ENCODE measurements at regions not wholly inside any gene's neighbourhood (a gene's known extent, or its start where the extent isn't known, plus 50 kb on each side); places are given as distances from the start of the nearest gene placed in this dataset.
A peak's percentile ranks its signal among the peaks of the same experiment; 100 is the strongest.

DNA sequence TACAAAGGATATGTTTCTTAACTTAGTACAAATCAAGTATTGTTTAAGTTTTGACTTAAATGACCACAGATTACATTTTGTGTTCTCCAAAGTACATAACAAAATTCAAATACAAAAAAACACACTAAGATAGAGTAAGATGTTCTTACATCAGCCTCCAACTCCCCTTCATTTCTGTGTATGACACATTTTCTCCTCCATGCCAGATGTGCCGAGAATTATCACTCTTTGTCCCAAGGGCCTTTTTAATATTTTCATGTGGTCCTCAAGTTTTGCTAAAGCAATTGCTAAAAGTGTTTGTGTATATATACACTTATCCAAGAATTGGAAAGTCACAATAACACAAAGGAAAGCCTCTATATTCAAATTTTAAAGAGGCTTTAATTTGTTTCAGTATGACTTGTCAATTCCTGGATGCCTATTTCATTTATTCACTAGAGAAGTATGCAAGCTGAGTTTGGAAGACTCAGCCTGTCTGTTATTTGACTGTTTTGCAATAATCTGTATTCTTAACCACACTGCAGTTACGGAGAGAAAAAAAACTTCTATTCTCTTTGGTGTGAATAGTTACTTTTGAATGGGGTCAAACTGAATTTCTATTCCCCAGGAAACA is 586.4 kb upstream of the SEMA3D start:
- no peak for DNase-seq

GRCh38 chr7:85771516-85771915 is 584.7 kb upstream of the SEMA3D start:
- no peak for DNase-seq

DNA sequence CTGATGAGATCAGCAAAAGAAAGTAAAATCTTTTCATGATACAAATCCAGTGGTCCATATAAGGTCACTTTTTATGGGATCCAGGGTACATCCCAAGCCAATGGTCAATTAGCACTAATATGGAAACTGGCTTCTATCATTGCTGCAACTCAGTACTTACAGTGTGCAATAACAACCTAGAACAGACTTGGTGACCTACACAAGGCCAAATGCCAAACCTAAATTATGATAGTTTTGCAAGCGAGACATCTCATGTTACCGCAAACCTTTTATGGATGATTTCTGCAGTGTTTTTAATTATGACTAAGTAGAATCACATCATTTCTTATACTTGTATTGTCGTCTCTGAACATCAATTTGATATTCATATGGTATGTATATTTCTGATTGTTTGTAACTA is 583.5 kb upstream of the SEMA3D start:
- DNase-seq: no peak

GRCh38 chr7:85765698-85766298 is 578.9 kb upstream of the SEMA3D start:
- no peak for DNase-seq

DNA sequence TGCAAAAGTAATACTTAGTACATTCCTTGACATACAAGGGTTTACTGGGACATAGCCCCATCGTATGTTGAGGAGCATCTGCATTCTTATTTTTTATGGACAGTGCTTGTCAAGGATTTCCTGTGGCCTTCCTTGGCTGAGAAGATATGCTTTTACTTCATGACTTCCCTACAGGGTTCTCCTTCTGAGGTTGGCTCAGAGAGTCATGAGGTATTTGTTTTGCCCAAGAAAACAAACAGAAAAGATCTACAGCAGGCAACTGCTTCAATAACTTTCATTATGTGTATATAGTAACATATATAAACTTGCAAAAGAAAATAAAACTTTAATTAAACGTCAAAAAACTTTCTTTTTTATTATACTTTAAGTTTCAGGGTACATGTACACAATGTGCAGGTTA is 577.2 kb upstream of the SEMA3D start:
- no peak for DNase-seq

DNA sequence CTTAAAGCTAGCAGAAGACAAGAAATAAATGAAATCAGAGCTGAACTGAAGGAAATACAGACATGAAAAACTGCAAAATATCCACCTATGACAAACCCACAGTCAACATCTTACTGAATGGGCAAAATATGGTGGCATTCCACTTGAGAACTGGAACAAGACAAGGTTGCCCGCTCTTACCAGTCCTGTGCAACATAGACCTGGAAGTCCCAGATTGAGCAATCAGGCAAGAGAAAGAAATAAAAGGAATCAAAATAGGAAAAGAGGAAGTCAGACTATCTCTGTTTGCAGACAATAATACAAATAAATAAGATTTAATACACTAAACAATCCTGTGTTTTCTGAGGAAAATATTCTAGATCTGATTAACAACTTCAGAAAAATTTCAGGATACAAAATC is 570.5 kb upstream of the SEMA3D start:
- no peak for DNase-seq

DNA sequence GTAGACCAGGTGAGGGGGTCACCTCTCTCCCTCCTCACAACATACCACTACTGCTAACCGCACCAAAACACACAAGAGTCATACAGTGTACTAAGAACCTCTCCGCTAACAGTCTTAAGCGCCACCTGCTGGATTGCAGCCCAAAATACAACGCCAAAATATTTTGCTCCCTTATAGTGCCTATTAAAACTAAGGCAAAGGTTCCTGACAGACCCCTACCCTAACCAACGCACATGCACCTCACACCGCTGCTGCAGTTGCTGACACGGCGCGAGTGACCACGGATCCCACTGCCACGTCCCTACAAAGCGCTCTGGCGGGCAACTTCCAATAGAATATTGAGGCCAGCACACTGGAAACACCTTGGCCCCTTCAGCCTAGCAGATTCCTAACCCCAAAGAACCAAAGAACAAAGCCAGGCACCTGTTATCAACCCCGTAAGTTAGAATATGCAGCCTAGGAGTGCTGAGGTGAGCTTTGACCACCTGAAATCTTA is 563.6 kb upstream of the SEMA3D start:
- DNase-seq: peak; percentile 46

DNA sequence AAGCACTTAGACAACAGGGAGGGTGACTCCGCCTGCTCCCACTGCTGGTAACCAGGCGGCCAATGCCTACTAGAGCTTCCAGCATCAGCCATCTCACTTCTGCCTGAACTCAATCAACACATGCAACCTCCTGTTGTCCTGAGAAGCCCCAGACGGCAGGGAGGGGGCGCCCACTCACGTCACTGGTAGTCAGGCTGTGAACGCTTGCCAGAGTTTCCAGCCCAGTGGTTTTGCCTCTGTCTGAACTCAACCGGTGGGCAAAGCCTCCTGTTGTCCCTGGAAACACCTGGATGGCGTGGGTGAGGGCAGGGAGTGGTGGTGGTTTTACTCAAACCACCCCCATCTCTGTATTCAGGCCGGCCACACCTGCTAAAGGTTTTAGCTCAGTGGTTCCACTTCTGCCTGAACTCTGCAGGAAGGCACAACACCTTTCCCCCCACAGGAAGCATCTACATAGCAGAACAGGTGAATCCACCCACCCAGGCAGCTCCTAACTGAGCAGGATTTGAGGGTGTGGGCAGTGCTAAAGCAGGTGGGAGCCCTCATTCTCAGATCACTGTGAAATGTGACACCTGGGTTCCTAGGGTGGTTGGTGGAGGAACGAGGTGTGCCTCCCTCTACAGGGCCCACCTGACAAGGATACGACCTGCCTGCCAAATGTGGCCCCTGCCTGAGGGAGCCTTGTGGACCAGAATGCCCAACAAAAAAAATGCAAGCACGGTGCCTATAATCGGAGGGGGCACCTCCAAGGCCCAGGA is 563.0 kb upstream of the SEMA3D start:
- DNase-seq: no peak

DNA sequence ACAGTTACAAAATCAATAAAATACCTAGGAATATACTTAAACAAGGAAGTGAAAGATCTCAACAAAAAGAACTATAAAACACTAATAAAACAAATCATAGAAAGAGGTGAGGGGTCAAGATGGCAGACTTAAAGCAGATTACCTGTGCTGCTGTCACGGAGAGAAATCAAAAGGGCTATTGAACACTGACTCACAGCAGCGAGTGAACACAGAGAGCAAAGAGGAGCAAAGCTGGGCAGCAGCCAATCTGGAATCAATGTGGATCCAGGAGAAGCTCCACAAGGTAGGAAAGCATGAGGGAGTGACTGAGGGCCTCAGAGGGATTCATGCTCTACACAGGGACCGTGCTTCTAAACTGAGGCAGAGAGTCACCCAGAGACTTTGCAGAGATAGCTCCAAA is 562.0 kb upstream of the SEMA3D start:
- DNase-seq: no peak

DNA sequence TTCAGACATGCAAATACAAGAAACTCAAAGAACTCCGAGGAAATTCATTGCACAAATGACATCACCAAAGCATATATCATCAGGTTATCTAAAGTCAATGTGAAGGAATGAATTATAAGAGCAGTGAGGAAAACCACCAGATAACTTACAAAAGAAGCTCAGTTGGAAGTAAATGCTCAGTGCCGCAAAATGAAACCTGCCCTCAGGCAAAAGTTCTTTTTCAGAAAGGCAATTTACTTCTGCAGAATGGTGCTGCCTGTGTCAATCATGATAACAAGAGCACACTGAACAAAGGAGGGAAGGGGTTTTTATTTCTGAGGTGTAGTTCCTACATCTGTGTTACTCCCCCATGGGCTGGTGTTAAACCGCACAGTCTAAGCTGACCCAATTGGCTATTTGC is 550.6 kb upstream of the SEMA3D start:
- no peak for DNase-seq

GRCh38 chr7:85736085-85736484 is 549.2 kb upstream of the SEMA3D start:
- no peak for DNase-seq

GRCh38 chr7:85734823-85735222 is 548.0 kb upstream of the SEMA3D start:
- no peak for DNase-seq

- DNase-seq: no peak
Measured at GRCh38 chr7:85733169-85733915, 546.5 kb upstream of the SEMA3D start.

GRCh38 chr7:85730012-85730411 is 543.2 kb upstream of the SEMA3D start:
- no peak for DNase-seq

- no peak for DNase-seq
Measured at GRCh38 chr7:85725026-85725425, 538.2 kb upstream of the SEMA3D start.

DNA sequence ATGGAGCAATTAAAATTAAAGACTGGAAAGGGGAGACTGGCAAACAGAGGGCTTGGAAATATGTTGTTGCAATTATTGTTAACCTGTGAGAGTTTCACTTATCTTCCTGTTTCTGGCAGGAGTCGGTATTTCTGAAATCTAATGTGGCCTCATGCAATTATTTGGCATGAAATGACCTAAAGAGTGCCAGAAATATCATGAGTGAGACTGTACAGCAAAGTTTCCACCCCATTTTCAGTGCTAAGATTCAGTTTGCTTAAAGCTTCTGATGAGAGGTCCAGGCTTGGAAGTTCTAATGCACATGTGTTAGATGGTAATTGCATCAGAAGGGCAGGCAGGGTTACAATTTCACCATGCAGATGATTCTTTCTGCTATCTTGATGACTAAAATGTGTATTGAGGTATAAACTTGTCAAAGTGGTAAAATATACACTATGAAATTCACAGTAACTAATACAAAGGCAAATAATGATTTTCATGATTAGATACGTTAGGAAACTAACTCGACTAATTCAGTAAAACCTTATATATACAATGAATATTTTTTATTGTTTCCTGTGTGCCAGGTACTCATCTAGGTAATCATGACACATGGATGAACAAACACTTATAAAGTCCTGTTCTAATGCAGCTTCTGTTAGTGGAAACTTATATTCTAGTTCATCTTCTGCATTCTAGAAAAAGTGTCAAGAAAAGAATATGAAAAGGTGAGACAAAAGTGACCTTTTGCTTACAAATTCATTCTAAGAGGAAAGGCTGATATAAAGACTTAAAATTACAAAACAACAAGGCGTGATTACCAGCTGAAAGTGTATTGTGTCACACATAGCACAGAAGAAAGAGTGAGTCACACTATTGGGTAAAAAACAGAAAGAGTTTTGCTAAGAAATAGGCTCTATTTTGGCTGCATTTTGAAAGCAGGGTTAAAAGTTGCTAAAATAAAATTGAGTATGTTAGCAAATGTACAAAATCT is 533.4 kb upstream of the SEMA3D start:
- DNase-seq: no peak

DNA sequence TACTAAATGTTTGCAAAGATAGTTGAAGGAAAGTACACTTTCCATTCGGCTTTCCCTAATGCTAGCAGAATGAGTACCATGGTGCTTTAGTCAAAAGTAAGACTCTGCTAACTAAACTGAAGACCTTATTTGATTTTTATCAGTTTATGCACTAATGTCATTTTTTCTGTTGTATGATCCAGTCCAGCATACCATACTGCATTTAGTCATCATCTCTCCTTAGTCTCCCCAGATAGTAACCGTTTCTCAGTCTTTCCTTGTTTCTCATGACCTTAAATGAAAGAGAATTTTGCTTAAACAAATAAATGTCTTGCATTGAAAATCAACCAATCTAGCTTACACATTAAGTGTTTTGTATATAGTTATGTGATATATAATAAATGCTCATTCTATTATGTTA is 529.5 kb upstream of the SEMA3D start:
- no peak for DNase-seq

GRCh38 chr7:85714951-85715350 is 528.1 kb upstream of the SEMA3D start:
- no peak for DNase-seq

GRCh38 chr7:85714043-85714578 is 527.3 kb upstream of the SEMA3D start:
- no peak for DNase-seq

DNA sequence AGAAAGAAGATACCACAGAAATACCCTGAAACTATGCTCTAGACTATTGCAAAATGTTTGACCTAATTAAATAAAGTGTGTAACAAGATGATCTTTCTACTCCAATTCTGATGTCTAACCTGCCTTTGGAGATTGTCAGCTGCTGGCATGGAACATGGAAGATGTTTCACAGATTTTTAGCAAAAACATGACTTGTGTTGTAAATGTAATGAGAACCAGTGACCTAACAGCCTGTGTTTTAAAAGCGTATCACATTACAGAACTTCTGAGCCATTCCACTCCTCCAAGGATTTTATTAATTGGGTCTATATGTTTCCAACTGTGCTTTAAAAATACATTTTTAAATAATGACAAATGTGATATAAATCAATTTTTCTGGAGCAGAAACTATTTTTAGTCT is 526.3 kb upstream of the SEMA3D start:
- DNase-seq: no peak

GRCh38 chr7:85711894-85712293 is 525.0 kb upstream of the SEMA3D start:
- DNase-seq: no peak

DNA sequence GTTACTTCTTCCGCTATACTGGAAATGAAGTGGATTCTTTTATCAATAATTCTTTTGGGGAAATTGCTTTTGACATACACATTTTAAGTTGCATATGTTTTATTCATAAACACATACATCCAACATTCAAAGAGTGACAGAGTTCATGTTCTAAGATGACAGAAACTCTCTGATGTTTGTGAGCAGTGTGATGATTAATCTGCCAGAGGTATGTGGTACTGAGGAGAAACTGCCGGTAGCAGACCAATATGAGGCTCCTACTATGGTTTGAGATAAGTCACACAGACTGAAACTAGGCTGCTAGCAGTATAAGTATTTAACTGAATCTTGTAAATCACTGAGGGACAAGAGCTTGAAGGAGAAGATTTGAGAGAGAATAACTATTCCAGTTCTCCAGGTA is 524.1 kb upstream of the SEMA3D start:
- DNase-seq: no peak

All from KG1 (cell line).